ENCODE measurements at regions not wholly inside any gene's neighbourhood (a gene's known extent, or its start where the extent isn't known, plus 50 kb on each side); places are given as distances from the start of the nearest gene placed in this dataset.
A peak's percentile ranks its signal among the peaks of the same experiment; 100 is the strongest.

DNA sequence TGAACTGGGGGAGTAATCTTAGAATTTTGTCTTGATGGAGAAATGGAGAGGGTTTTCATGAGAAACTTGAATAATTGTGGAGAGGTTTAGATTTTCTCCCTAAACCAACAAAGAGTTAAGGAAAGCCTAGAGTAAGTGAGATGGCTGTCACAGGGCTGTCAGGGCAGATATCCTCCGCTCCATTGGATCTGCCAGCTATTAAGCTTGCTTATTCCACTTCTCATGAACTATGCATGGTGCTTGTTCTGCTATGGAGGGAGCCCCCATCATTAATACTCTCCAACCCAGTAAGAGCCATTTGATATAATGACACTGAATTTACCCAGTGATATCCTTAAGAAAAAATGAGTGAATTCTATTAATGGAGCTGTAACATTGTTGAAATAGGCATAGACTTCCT, 342.8 kb upstream of the MTNR1B start:
- no peak for FAIRE-seq

DNA sequence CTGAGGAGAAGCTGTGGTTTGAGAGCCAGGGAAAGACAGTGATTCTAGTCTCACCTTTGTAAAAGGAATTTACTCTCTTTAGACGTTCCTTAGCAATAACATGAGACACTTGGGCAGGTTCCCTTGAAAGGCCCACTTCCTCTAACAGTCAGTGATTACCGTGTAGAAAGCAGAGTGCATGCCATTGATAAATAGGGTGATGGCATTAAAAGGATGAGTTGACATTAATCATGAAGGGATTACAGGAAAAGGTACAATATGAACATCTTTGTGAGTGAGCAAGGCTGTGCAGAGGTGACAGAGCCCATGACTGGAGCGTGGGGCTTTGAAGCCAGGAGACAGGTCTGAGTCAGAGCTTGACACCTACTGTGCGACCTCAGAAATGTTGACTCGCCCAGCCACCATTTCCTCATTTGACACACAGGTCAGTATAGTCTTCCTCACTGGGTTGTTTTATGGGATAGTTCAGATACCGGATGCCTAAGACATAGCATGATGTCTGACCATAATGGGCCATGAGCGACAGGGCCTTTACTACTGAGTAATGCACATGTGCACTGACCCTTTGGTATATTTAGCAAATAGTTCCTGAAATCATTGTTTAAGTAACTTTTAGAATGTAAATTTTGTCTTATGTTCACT, 341.7 kb upstream of the MTNR1B start:
- no peak for FAIRE-seq

GRCh38 chr11:92628401-92629292, 340.8 kb upstream of the MTNR1B start:
- FAIRE-seq = peak; percentile 100

DNA sequence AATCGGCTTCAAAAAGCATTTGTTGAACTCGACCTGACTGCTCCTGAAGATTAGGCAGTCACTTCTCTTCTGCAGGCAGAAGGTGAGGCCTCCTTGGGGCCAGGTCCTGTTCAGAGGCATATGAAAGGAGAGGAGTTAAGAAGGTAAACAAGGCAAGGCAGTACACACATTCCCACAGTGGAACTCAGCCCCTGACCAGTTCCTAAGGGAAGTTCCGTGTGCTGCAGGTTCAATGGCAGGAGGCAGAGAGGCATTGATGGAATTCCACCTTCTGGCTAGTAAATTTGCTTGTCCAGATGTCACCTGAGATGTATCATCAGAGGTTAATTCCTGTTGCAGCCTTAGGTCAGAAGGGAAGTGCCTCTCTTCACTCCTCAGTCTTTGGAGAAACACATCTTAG, 337.0 kb upstream of the MTNR1B start:
- no peak for FAIRE-seq

DNA sequence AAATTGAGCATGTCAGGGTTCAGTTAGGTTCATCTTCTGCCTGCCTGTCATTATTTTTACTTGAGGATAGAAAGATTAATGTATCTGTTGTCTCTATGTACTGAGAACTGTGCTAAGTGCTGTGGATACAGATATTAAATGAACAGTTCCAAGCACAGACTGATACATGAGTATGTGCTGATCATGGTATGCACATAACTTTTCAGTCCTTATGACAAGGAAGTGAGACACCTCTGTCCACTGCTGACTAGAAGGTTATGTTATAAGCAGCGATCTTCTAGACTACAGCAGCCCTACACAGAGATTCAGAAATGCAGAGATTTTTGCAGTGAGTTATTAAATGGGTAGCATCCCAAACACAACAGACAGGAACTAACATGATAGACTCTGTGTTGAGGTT, 335.6 kb upstream of the MTNR1B start:
- FAIRE-seq = no peak

GRCh38 chr11:92636543-92637188, 332.8 kb upstream of the MTNR1B start:
- no peak for FAIRE-seq

DNA sequence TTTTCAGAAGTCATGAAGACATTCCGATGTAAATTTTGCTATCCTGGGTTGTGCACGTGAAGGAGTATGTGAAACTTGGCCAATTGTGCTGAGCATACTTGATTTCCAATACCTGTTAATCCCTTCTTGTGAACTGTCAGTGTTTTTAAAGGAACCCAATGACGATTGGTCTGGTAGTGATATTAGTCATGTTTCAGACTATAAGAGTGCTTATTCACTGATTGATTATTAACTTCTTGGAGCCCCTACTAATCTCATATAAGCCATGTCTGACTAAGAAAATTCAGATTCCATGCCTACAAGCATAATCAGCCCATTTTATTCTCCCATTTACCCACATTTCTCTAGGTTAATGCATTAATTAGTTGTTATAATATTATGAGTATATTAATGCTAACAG, 330.8 kb upstream of the MTNR1B start:
- no peak for FAIRE-seq

DNA sequence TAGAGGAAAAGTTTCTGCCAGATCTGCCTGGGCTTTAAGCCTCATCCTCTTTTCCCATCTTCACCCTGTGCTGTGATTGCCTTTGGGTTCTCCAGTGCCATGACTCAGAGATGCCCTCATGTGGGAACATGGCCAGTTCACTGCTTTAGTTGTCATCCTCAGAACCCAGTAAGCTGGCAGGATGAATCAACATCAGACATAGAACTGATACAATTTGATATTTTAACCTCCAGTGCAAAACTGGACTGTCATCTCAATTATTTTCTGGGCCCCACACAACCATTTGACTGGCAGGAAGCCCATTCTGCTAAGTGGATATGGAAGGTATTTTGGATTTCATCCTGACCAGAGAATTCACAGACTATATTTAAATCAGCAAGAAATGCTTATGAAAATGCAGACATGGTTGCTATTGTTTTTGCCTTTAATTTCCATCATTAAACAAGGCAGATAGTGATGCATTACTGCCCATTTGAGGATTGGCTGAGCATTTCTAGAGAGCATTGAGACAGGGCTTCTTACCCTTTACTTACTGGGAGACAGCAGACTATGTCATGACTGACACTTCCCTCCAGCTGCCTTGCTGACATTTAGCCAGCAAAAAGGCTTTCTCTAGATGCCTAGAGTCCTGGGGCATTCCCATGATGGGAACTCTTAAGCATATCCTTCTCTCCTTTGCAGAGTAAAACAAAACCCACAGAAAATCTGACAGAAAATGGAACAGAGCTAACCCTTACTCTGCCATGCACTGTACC, 327.1 kb upstream of the MTNR1B start:
- FAIRE-seq = no peak

DNA sequence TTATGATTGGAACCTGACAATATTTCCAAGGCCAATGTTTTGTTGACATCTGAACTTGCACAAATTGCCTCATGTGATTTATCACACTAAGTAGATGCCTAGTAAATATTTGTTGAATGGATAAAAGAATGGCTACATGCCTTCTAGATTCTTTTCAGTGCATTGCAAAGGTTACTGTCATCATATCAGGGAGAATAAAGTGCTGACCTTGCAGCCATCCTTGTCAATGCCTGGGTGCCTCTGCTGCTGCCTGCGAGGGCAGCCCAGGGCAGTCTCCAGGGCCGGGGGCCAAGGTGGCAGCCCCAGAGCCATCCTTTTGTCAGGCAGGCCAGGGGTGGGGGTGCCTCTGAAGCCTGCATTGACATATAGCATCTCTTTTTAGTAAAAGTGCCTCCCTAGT, 325.6 kb upstream of the MTNR1B start:
- FAIRE-seq = no peak

GRCh38 chr11:92644595-92645445, 324.6 kb upstream of the MTNR1B start:
- FAIRE-seq = peak; percentile 56

- FAIRE-seq = no peak
These were observed 318.3 kb upstream of the MTNR1B start for GRCh38 chr11:92651159-92651558.

DNA sequence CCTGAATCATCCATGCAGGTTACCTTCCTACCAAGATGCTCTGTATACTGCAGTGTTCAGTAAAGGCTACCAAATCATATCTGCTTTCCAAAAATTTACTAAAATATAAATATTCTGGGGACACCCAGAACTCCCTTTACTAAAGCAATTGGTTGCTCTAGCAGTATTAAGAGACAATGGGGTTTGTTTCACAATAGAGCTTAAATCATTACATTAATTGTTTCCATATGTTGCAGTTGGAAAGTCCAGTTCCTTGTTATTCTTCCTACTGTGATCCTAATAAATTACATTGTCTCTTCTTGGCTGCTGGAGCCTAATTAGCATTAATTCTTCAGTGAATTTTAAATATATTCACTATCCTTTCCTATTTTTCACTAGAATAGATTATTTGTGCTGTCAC, 316.0 kb upstream of the MTNR1B start:
- FAIRE-seq = no peak

DNA sequence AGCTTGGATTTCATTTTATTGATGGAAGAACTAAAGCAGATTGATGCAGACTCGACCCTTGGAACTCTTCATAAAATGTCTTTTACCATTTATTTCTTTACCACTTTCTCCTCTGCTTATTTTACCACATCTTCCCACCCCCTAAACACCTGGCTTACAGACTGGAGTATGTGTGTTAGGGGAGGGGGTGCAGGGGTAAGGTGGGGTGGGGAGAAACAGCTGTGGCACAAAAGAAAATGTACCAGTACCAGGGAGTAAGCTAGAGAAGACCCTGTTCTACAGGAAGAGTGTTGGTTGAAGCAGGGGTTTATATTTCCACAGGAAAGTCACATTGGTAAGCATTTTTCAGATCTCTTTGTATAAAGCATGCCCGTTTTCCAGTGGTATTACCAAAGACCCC, 312.7 kb upstream of the MTNR1B start:
- no peak for FAIRE-seq

DNA sequence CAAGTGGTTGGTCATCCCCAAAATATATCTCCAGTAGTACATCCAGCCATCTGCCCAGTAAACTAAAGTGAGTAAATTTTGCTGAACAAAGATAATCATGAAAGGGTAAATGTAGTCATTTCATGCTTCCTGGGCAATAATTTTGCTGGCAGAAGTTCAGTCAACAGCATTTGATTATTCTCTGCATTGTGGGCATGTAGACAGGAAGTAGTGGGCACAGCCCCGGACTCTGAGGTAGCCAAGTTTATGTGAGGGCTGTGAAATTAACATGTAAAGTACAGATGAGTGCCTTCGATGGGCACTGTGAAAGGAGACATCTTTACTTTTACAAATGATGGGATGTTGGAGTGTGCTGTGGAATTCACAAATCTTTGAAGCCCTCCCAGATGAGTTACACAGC, 312.2 kb upstream of the MTNR1B start:
- no peak for FAIRE-seq

DNA sequence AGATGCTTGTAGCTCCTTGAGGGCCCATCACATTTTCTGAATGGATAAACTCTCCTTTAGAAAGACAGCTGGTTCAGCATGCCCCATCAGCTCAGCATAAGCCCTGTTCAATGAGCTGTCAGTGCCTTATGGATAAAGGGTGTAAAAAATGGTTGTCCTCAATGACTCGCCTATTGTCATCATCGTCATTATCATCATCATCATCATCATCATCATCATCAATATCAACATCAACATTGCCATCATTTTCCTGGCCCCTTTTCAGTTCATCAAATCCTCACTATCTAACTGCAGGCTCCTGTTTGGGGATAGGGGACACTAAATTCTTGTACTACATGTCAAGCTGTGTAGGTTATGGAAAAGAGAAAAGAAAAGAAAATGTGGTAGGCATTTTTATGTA, 310.7 kb upstream of the MTNR1B start:
- FAIRE-seq = no peak

DNA sequence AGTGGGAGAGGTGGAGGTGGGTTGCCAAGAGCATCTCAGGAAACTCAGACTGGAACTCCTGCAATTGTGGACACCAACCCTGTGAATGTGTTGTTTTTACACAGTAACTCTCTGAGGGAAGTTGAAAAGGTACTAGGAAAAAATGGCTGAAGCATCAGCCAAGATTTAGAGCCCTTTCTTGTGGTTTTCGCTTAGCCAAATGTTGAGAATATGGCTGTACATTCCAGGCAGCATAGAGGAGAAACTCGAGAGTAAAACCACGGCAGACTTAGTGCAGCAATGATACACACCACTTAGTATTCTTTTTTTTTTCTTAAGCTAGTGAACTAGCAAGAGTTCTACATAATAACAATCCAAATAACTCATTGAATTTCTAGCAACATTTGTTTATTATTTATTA, 309.7 kb upstream of the MTNR1B start:
- FAIRE-seq = no peak

DNA sequence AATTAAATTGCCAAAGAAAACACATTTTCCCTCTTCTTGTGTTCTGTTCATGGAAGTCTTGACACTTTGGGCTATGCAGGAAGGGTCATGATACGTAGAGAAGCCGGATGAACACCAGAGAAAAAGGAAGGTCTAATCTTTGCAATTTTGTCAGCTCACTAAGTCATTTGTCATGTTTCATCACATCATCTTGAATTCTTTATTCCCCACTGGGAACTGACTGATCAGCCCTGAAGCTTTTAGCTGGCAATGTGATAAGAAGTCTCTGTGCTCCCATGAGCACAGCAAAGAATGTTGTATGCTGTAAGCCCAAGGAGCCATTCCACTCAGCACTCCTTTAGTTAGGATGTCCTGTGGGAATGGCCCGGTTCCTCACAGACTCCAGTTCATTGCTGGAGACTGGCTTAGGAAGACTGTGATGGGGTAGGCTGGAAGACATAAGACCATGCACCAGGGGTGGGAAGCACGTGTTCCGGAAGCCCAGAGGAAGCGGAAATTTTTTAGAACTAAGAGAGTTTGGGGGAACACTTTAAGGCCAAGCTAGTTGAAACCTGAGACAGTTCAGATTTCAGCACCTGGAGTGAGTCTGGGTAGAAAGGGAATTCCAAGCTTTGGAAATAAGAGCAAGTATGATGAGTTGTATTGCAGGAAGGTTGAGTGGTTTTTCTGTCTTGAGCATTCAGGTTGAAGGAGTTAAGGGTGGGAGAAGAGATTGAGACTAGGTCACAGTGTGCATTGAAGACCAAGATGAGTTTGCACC, 306.7 kb upstream of the MTNR1B start:
- FAIRE-seq = no peak

DNA sequence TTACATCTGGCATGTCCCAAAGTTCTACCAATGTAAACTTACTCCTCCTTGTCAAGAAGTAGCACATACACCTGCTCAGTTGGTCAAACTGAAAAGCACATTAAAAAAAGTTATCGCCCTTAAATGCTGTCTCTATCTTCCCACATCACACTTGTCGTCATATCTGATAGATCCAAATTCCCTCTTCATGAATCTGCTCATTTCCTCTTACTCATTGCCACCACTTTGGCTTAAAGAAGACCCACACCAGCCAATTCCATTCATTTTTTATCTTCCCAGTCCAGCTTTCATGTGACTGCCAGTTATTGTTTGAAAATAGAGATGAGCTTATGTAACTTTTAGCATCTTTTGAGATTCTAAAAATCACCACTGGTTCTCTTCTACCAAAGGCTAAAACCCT, 305.9 kb upstream of the MTNR1B start:
- FAIRE-seq = no peak

DNA sequence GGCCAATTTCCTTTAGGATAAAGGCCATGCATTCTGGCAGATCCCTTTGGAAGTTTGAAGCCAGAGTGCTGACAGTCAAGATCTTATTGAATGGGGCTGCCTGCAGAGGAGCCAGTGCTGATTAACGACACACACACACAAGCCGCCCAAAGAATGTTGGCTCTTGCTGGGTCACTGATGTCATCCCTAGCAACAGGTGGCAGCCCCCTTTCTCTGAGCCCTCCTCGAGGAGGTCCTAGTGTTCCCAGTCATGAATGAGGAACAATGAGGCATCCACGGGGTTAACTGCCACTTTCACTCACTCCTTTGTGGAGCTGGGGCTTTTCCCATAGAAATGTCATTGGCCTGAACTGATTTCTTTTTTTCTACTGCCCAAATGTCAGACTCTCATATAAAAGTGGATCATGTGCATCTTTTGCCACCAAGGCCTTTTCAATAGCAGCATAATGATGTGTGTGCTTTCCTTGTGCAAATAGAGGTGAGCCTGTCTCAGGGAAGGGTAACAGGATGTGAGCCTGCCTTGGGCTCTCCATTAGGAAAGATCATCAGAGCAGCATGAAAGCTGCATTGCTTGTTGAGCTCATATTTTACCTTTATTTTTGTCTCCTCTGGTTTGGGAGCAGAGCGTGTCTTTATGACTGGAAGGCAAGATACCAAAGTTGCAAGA, 301.8 kb upstream of the MTNR1B start:
- FAIRE-seq = no peak

DNA sequence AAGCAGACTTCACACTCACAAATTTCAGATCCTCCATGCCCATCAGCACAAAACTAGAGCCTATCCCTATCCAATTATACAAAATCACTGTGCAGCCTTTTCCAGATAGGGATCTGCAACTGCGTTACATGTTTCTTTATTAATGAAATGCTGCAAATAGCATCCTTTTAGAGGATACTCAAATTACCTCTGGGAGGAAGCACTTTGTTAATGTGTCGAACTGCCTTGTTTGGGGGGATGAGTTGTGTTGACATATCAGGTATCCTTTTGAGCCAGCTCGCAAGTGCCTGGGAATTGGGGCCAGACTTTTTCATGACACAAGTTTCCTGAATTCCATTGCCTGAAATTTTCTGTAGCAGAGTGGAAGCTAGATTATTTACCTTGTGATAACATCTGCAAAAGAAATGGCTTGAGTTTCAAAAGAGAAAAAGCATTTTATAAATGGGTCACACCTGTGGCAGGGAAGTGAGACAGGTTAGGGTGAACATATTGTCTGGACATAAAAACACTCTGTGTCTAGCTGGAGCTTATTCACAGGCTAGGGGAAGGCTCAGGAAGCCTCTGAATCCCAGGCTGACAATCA, 299.1 kb upstream of the MTNR1B start:
- no peak for FAIRE-seq

- FAIRE-seq = no peak
These were observed 298.4 kb upstream of the MTNR1B start for GRCh38 chr11:92671081-92671480.
